ENCODE measurements at regions not wholly inside any gene's neighbourhood (a gene's known extent, or its start where the extent isn't known, plus 50 kb on each side); places are given as distances from the start of the nearest gene placed in this dataset.

DNA sequence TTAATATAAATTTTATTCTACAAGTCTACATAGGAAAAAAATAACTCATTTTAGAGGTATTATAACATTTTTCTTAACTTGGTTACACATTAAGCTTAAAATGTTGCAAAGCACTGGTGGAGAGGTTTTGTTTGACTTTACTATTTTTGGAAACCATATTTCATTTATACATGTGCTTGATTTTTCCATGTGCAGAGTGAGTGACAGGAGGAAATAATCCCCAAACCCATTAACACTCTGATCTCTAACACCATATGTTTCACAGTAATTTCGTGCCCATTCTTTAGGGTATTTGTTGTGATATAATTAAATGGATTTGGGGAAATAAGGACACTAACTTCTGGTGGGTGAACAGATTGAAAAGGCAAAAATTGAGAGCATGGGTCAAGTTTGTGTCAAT, 2124.4 kb upstream of the PCDH20 start:
- H3K27ac ChIP-seq = no peak overlapping the region

DNA sequence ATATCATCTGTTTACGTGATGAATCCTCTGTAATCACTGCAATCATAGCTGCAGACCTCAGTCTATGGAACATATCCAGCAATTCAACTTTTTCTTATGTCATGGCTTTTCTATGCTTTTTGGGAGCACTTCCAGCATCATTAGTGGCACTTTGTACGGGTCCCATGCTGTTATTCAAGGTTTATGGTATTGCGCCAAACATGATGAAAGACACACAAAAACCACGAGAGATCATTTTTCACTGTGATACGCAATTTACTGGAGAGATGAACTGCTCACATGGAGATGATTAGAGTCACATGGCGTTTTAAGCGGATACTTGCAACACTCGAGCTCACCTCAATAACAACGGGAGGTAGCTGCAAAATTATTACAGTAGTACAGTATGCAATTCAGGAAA, 2101.7 kb upstream of the PCDH20 start:
- H3K27ac ChIP-seq = no peak overlapping the region
- TF ChIP-seq, protein P1, sequence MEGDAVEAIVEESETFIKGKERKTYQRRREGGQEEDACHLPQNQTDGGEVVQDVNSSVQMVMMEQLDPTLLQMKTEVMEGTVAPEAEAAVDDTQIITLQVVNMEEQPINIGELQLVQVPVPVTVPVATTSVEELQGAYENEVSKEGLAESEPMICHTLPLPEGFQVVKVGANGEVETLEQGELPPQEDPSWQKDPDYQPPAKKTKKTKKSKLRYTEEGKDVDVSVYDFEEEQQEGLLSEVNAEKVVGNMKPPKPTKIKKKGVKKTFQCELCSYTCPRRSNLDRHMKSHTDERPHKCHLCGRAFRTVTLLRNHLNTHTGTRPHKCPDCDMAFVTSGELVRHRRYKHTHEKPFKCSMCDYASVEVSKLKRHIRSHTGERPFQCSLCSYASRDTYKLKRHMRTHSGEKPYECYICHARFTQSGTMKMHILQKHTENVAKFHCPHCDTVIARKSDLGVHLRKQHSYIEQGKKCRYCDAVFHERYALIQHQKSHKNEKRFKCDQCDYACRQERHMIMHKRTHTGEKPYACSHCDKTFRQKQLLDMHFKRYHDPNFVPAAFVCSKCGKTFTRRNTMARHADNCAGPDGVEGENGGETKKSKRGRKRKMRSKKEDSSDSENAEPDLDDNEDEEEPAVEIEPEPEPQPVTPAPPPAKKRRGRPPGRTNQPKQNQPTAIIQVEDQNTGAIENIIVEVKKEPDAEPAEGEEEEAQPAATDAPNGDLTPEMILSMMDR (IDR thresholded peaks at IDR 0.05) = no peak
- TF ChIP-seq ZFX (IDR thresholded peaks at IDR 0.05; ENCODE audit: borderline replicate concordance) = no peak

More for the DNA sequence above, 2124.4 kb upstream of the PCDH20 start:
- TF ChIP-seq, protein P1 (IDR thresholded peaks at IDR 0.05) = no peak
- no peak for TF ChIP-seq ZFX (IDR thresholded peaks at IDR 0.05; ENCODE audit: borderline replicate concordance)

DNA sequence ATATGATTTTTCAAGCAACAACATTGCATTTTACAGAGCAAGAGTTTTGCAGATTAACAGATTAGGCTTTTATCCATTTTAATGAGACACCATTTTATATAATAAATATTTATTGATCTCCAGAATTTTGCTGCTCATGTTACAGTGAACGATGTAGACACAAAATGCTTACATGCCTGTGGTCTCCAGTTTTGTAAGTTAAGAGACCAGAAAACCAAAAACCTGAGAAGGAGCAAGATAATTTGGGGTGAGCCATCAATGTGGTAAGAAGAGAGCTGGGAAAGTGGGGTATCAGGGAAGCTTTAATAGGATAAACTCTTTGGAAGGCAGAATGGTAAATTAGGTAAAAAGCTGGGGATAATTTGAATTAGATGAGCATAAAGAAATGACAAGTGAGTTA, 2100.5 kb upstream of the PCDH20 start:
- no peak for TF ChIP-seq ZFX (IDR thresholded peaks at IDR 0.05; ENCODE audit: borderline replicate concordance)
- TF ChIP-seq, protein P1 (IDR thresholded peaks at IDR 0.05) = no peak
- no peak overlapping the region for H3K27ac ChIP-seq

DNA sequence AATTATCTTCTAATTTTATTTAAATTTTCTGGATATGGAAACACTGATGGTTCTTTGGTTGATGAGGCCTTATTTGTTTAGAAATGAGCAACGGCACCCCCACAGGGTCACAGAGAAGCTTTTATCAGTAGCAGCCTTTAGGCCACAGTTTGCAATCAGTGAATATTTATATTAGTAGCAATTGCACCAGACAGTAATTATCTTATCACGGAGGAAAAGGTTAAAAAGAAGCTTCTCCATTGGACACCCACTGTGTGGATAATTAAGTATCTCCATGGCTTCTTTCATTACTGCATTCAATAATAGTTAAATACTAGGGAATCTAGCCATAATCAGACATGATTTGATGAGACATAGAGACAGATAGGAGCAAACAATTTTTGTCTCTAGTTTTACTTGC, 2099.2 kb upstream of the PCDH20 start:
- TF ChIP-seq, protein P1 (IDR thresholded peaks at IDR 0.05) = no peak
- TF ChIP-seq ZFX (IDR thresholded peaks at IDR 0.05; ENCODE audit: borderline replicate concordance) = no peak
- H3K27ac ChIP-seq = no peak overlapping the region

DNA sequence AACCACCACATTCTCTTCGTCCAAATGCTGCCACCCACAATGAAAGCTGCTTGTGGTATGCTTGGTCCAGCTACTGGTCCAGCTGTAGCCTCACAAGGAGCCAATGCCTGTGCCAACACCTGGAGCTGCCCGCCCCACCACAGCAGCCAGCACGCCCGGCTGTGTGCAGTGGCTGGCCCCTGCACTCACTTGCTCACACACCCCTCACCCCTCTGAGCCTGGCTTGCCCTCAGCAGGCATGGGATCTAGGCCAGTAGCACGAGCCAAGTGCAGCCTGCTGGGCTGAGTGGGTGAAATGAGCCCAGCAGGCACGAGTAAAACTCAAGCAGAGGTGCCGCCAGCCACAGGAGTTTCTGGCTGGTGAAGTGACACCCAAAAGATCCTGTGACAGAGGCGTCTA, 2096.4 kb upstream of the PCDH20 start:
- TF ChIP-seq ZFX (IDR thresholded peaks at IDR 0.05; ENCODE audit: borderline replicate concordance) = no peak
- TF ChIP-seq, protein P1 (IDR thresholded peaks at IDR 0.05) = no peak
- no peak overlapping the region for H3K27ac ChIP-seq

DNA sequence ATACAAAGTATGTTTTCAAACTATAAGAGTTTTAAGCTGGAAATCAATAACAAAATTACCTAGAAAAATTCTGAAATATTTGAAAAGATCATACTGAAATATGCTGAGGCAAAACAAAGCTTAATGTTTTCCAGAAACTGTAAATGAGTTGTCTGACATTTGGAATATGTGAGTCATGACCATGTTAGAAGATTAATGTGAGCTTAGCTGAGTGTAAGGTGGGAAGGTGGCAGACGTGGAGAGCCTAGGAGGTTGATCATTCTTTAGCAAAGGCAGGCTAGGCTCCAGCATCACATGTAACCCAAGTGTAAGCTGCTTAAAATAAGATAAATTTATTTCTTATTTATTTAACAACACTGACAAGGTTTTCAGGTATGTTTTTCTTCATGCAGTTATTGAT, 2086.1 kb upstream of the PCDH20 start:
- no peak overlapping the region for H3K27ac ChIP-seq
- TF ChIP-seq, protein P1 (IDR thresholded peaks at IDR 0.05) = no peak

DNA sequence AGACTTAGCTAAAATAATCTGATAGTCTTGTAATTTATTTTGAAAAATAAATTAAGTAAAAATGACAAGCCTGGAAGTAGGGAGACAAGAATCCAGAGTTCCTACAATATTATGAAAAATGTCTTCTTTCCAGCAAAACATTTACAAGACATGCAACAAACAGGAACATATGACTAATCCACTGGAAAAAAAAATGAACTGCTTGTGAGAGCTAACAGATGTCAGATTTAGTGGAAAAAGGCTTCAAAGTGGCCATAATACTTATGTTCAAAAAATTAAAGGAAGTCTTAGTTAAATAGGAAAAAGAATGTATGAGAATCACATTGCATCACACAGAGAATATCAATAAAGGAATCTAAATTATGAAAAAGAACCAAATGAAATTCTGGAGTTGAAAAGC, 2082.0 kb upstream of the PCDH20 start:
- H3K27ac ChIP-seq = no peak overlapping the region
- TF ChIP-seq, protein P1 (IDR thresholded peaks at IDR 0.05) = no peak
- TF ChIP-seq ZFX (IDR thresholded peaks at IDR 0.05; ENCODE audit: borderline replicate concordance) = no peak

Measured in 22Rv1 (cell line).